Mucosa of stomach (tissue), 1 donor: ENCODE measurements at regions not wholly inside any gene's neighbourhood (a gene's known extent, or its start where the extent isn't known, plus 50 kb on each side); places are given as distances from the start of the nearest gene placed in this dataset.
"Not testable (repeated sequence)": the region's sequence is repeated elsewhere in the genome, so short reads cannot be mapped to it uniquely, and the experiment has no call there.

Experiments used
- H3K27me3 ChIP-seq: one replicate; pipeline ENCODE4 v1.7.0; 2013; ENCODE audit warnings: mild to moderate bottlenecking, low read length; ENCODE audit not compliant: control insufficient read depth, insufficient read depth
- H3K36me3 ChIP-seq: one replicate; pipeline ENCODE4 v1.7.0; 2013; ENCODE audit warnings: low read length; ENCODE audit not compliant: control insufficient read depth, insufficient read depth
- H3K4me1 ChIP-seq: one replicate; pipeline ENCODE4 v1.7.0; 2013; ENCODE audit warnings: mild to moderate bottlenecking, low read length; ENCODE audit not compliant: control insufficient read depth, insufficient read depth
- H3K4me3 ChIP-seq: one replicate; pipeline ENCODE4 v1.7.0; 2013; ENCODE audit warnings: low read length
- H3K9ac ChIP-seq: one replicate; pipeline ENCODE4 v1.7.0; 2013; ENCODE audit warnings: mild to moderate bottlenecking, low read length, moderate library complexity
- H3K9me3 ChIP-seq: one replicate; pipeline ENCODE4 v1.7.0; 2013; ENCODE audit warnings: mild to moderate bottlenecking, low read length, moderate library complexity; ENCODE audit not compliant: control insufficient read depth
- donor health status: Pancreatic carcinoma.

- no peak overlapping the region for H3K9ac ChIP-seq
- H3K4me1 ChIP-seq = no peaks in the 10 kb centered on the region
- H3K4me3 ChIP-seq = no peak overlapping the region
- H3K9me3 ChIP-seq = no peaks in the 10 kb centered on the region
- H3K27me3 ChIP-seq = no peaks in the 10 kb centered on the region
- H3K36me3 ChIP-seq = peaks cover 4% of the 10 kb centered on the region
These were observed 103.2 kb downstream of the FAM161A start for GRCh38 chr2:61750624-61751023.

- Histone ChIP-seq H3K4me1 (no peaks in the 10 kb centered on the region), H3K4me3 (no peak overlapping the region), H3K9ac (no peak overlapping the region), H3K27me3 (no peaks in the 10 kb centered on the region), H3K36me3 (no peaks in the 10 kb centered on the region), H3K9me3 (no peaks in the 10 kb centered on the region)
These were observed 110.9 kb downstream of the FAM161A start for GRCh38 chr2:61742955-61743354.

DNA sequence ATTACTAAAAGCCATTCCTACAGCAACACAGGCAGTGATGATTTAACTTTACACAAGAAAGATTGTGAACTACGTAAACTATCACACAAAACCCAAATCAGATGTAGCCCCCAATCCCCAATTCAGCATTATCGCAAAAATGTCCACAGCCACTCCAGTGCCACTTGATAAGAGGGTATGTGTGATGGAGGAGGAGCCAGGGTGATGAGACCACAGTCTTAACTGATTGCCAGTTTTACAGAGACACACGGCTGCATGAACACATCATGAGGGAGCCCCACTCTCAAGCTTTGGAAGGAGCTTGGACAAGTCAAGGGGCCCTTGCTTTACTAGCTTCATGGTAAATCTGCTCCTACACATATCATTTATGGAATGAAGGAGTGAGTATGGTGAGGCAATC lies 116.0 kb downstream of the FAM161A start:
- H3K4me1 ChIP-seq = no peaks in the 10 kb centered on the region
- H3K9me3 ChIP-seq = no peaks in the 10 kb centered on the region
- H3K4me3 ChIP-seq = no peak overlapping the region
- H3K36me3 ChIP-seq = no peaks in the 10 kb centered on the region
- no peak overlapping the region for H3K9ac ChIP-seq
- H3K27me3 ChIP-seq = no peaks in the 10 kb centered on the region

DNA sequence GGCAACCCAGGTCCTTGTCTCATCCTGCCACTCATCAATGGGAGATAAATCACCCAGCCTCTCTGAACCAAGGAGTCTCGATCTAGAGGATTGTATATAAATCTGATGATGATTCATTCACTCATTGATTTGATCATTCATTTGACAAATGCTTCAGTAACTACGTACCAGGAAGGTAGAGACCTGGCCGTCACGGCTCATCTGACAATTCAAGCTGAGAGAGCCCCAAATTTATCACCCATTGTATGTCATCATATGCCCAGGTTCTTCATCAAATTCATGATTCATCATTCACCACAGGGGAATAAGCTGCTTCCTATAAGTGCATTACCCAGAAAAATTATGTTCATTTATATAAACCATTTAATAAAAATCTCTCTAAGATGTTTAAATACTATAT lies 116.9 kb downstream of the FAM161A start:
- H3K36me3 ChIP-seq = no peaks in the 10 kb centered on the region
- H3K27me3 ChIP-seq = no peaks in the 10 kb centered on the region
- H3K9me3 ChIP-seq = no peaks in the 10 kb centered on the region
- H3K4me3 ChIP-seq = no peak overlapping the region
- no peak overlapping the region for H3K9ac ChIP-seq
- no peaks in the 10 kb centered on the region for H3K4me1 ChIP-seq

GRCh38 chr2:61733563-61733962 lies 120.3 kb downstream of the FAM161A start:
- Histone ChIP-seq H3K9ac (no peak overlapping the region), H3K9me3 (no peaks in the 10 kb centered on the region)

GRCh38 chr2:61732787-61733186 lies 121.1 kb downstream of the FAM161A start:
- H3K9ac ChIP-seq = no peak overlapping the region
- H3K27me3 ChIP-seq = no peaks in the 10 kb centered on the region
- no peaks in the 10 kb centered on the region for H3K4me1 ChIP-seq
- H3K4me3 ChIP-seq = no peak overlapping the region
- no peaks in the 10 kb centered on the region for H3K9me3 ChIP-seq
- H3K36me3 ChIP-seq = no peaks in the 10 kb centered on the region

More at GRCh38 chr2:61733563-61733962, 120.3 kb downstream of the FAM161A start:
- no peaks in the 10 kb centered on the region for H3K4me1 ChIP-seq
- no peak overlapping the region for H3K4me3 ChIP-seq
- H3K36me3 ChIP-seq = no peaks in the 10 kb centered on the region
- H3K27me3 ChIP-seq = no peaks in the 10 kb centered on the region

GRCh38 chr2:61727746-61728145 lies 126.1 kb downstream of the FAM161A start:
- no peaks in the 10 kb centered on the region for H3K36me3 ChIP-seq
- no peak overlapping the region for H3K4me3 ChIP-seq
- H3K9me3 ChIP-seq = no peaks in the 10 kb centered on the region
- H3K27me3 ChIP-seq = no peaks in the 10 kb centered on the region
- no peak overlapping the region for H3K9ac ChIP-seq
- no peaks in the 10 kb centered on the region for H3K4me1 ChIP-seq

- H3K9ac ChIP-seq = no peak overlapping the region
- no peaks in the 10 kb centered on the region for H3K27me3 ChIP-seq
- H3K4me3 ChIP-seq = no peak overlapping the region
- H3K36me3 ChIP-seq = no peaks in the 10 kb centered on the region
- H3K4me1 ChIP-seq = no peaks in the 10 kb centered on the region
- no peaks in the 10 kb centered on the region for H3K9me3 ChIP-seq
These were observed 127.2 kb downstream of the FAM161A start for GRCh38 chr2:61726456-61727209.

DNA sequence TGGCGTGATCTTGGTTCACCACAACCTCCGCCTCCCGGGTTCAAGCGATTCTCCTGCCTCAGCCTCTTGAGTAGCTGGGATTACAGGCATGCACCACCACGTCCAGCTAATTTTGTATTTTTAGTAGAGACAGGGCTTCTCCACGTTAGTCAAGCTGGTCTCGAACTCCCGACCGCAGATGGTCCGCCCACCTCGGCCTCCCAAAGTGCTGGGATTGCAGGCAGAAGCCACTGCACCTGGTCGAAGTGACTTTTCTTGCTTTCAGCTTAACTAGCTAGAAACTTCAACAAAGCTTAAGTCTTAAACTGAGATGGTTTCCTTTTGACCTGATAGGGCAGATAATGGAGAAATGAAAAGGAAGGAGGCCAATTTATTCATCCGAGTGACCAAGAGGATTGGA lies 130.5 kb downstream of the FAM161A start:
- H3K9ac ChIP-seq, H3K36me3 ChIP-seq, H3K9me3 ChIP-seq, H3K27me3 ChIP-seq, H3K4me1 ChIP-seq, H3K4me3 ChIP-seq: not testable (repeated sequence)

GRCh38 chr2:61722800-61723199 lies 131.1 kb downstream of the FAM161A start:
- Histone ChIP-seq H3K4me3 (no peak overlapping the region), H3K9ac (no peak overlapping the region), H3K27me3 (no peaks in the 10 kb centered on the region), H3K36me3 (no peaks in the 10 kb centered on the region), H3K9me3 (no peaks in the 10 kb centered on the region), H3K4me1 (no peaks in the 10 kb centered on the region)

DNA sequence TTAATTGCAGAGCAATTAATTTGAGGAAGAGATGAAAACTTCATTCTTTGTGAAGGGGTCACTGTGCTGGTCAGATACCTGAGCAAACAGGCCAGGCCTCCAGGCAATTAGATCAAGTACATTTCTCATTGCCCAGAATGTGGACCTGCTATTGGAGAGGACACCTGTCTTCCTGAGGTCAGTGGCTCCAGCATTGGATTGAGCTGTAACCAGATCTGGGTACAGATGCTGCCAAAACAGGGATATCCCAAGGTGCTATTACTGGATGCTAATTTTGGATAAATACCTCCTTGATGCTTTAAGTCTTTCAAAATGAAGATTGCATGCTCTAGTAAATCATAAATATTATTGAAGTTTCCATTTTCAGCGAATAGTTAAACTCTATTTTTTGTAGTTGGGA lies 131.5 kb downstream of the FAM161A start:
- Histone ChIP-seq H3K36me3 (no peaks in the 10 kb centered on the region), H3K4me1 (no peaks in the 10 kb centered on the region), H3K9ac (no peak overlapping the region), H3K9me3 (no peaks in the 10 kb centered on the region), H3K4me3 (no peak overlapping the region), H3K27me3 (no peaks in the 10 kb centered on the region)

GRCh38 chr2:61721382-61721781 lies 132.5 kb downstream of the FAM161A start:
- no peaks in the 10 kb centered on the region for H3K4me1 ChIP-seq
- no peaks in the 10 kb centered on the region for H3K36me3 ChIP-seq
- no peak overlapping the region for H3K9ac ChIP-seq
- no peaks in the 10 kb centered on the region for H3K9me3 ChIP-seq
- no peaks in the 10 kb centered on the region for H3K27me3 ChIP-seq
- no peak overlapping the region for H3K4me3 ChIP-seq

GRCh38 chr2:61720911-61721310 lies 132.9 kb downstream of the FAM161A start:
- H3K4me1 ChIP-seq = no peaks in the 10 kb centered on the region
- H3K9ac ChIP-seq = no peak overlapping the region
- no peaks in the 10 kb centered on the region for H3K36me3 ChIP-seq
- no peak overlapping the region for H3K4me3 ChIP-seq
- H3K27me3 ChIP-seq = no peaks in the 10 kb centered on the region
- no peaks in the 10 kb centered on the region for H3K9me3 ChIP-seq
